GM19468 (cell line): ENCODE measurements at regions not wholly inside any gene's neighbourhood (a gene's known extent, or its start where the extent isn't known, plus 50 kb on each side); places are given as distances from the start of the nearest gene placed in this dataset.

ENCODE experiments used
- ATAC-seq: cut with Tn5 transposase; IDR thresholded peaks from one replicate; pipeline ENCODE4 v1.9.1; 2021; ENCODE audit warnings: mild to moderate bottlenecking, moderate library complexity, moderate number of reproducible peaks; ENCODE audit not compliant: unreplicated experiment; ENCODE audit errors: extremely low read depth

- ATAC-seq = no peak
Measured at GRCh38 chr22:47278655-47279054, 516.2 kb downstream of the TBC1D22A start.

- no peak for ATAC-seq
Measured at GRCh38 chr22:47277531-47277930, 515.1 kb downstream of the TBC1D22A start.

DNA sequence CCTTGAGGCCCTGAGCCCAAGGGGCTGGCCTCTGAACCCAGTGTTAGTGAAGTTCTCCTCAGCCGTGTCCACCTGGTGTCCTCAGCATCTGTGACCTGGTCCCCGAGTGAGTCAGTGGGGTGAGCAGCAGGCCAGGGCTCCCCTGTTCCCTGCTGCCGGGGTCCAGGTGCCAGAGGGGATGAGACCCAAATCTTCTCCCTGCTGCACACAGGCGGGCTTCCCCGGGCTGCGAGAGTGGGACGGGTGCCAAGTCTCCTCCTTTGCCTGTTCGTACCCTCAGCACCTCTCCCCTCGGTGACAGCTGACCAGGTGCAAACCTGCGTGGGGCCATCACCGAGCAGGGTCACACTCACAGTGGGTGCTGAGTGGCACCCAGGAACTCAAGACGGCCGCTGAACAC is 514.5 kb downstream of the TBC1D22A start:
- no peak for ATAC-seq

GRCh38 chr22:47276450-47276820 is 514.0 kb downstream of the TBC1D22A start:
- ATAC-seq = no peak

DNA sequence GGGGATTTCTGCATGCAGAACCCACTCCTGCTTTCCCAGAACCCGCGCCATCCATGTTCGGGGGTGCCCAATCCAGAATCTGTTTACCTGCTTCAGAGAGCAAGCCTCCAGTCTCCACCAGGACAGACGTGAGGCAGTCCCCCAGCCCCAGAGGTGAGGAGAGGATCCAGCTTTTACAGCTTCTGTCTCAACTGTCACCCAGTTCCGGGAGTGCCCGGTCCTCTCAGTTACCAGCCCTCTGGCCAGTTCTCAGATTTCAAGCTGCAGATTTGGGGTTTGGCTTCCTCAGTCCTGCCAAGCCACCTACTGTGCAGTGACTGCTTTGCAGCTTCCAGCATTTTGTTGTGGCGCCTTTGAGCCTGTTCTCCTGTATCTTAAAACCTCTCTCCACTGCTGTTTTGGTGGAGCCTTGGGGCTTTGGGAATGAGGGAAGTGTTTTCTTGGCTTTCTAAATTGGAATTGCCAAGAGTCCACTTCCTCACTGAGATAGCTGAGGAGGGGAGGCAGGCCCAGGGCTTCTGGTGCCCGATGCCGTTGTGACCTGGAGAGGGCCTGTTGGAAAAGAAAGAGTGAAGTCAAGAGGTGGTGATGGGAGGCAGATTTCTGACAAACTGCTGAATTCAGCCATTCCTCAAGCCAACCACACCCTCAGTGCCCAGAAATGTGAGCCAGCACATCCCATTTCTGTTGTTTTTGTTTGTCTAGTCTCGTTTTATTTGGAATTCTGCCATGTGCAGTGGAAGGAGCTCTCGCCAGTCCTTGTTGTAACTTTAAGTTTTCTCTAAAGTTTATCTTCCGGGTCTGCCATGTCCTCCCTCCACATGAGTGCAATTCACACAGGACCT is 513.4 kb downstream of the TBC1D22A start:
- no peak for ATAC-seq

- ATAC-seq = no peak
Measured at GRCh38 chr22:47274196-47274595, 511.7 kb downstream of the TBC1D22A start.

- no peak for ATAC-seq
Measured at GRCh38 chr22:47270463-47271135, 508.1 kb downstream of the TBC1D22A start.

GRCh38 chr22:47269516-47270088 is 507.2 kb downstream of the TBC1D22A start:
- no peak for ATAC-seq

DNA sequence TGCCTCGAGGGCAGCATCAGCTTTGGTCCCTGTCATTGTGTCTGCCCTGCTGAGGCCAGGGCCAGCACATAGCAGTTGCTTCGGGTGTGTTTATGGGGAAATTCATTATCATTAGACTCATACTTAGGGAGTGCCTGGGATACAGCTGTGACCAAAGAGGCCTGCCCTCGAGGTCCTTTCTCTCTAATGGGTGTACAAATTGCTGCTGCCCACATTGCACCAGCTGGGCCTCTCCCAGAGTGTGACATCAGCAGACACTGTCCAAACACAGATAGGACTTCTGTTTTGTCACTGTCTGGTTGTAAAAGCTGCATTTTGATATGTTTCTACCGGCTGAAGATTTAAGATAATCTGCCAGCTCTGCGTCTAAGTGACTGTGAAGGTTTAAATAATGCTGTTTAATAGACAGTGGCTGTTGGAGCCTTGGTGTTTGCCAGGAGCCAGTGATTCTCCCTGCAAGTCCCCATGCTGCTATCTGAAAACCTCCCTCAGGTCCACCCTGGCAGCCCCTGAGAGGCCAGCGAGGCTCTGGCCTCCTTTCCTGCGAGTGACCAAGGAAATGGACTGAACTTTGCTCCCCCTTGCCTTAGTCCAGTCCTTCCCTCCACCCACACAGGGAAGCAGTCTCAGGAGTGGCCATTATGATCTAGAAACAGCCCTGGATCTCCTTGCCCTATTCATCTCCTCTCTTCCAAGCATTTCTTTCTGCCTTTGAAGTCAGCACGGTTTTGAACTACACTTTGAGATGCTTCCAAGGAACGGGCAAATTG is 505.2 kb downstream of the TBC1D22A start:
- no peak for ATAC-seq

GRCh38 chr22:47266329-47266728 is 503.9 kb downstream of the TBC1D22A start:
- ATAC-seq = no peak

DNA sequence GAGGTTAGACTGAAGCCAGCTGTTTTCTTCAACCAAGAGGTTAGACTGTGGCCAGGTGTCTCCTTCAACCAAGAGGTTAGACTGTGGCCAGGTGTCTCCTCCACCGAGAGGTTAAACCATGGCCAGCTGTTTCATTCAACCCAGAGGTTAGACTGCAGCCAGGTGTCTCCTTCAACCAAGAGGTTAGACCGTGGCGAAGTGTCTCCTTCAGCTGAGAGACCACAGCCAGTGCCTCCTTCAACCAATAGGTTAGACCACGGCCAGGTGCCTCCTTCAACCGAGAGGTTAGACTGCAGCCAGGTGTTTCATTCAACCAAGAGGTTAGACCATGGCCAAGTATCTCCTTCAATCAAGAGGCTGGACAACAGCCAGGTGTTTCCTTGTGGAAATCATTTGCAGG is 498.1 kb downstream of the TBC1D22A start:
- ATAC-seq = no peak

DNA sequence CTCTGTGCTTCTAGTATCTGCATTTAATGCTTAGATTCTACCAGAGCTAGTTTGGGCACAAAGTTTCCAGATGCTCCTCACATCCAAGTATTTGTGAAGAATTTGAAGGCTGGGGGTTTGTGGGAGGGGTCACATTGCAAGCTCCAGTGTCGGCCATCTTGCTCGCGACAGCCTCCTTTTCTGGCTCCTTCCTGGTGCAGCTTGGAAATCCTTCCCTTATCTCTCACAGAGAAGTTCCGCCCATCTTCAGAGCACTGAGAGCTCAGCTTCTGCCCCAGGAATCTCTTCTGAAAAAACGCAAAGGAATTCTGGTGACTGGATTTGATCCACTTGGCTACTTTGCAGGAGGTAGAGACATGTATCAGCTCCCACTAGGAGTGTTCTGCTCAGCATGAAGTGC is 497.5 kb downstream of the TBC1D22A start:
- ATAC-seq = no peak

GRCh38 chr22:47259049-47259448 is 496.6 kb downstream of the TBC1D22A start:
- no peak for ATAC-seq

DNA sequence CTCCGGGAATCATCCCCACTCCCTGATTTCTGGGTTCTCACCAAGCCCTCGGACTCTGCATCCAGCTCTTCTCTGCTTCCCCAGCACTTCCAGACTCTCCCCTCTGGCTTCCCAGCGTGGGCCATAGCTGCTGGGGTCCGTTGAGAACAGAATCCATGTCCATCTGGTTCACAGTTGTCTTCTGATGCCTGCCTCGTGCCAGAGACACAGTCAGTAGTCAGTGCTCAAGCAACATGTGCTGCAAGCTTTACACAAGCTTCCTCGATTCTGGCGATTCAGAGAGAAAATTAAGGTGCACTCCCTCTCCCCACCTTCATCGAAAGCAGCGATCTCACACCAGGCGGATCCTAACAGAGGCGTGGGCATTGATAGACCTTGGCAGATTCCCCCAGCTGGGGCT is 495.5 kb downstream of the TBC1D22A start:
- no peak for ATAC-seq

- ATAC-seq = no peak
Measured at GRCh38 chr22:47257566-47257965, 495.1 kb downstream of the TBC1D22A start.

DNA sequence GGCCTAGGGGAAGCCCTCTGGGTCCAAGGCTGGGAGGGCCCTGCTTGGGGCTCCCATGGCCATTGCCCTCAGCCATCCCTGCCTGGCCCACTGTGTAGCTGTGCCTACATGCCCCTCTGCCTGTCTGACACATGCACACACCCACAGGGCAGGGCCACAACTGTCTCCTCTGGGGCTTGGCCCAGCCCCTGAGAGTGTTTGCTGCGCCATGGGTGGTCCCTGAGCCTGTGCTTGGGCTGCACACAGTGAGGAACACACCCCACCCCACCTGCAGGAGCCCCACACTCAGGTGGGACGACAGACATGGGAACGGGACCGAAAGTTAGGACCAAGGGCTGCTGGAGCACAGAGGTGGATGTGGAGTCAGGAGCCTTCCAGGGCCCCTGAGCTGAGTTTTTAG is 489.5 kb downstream of the TBC1D22A start:
- ATAC-seq = no peak

DNA sequence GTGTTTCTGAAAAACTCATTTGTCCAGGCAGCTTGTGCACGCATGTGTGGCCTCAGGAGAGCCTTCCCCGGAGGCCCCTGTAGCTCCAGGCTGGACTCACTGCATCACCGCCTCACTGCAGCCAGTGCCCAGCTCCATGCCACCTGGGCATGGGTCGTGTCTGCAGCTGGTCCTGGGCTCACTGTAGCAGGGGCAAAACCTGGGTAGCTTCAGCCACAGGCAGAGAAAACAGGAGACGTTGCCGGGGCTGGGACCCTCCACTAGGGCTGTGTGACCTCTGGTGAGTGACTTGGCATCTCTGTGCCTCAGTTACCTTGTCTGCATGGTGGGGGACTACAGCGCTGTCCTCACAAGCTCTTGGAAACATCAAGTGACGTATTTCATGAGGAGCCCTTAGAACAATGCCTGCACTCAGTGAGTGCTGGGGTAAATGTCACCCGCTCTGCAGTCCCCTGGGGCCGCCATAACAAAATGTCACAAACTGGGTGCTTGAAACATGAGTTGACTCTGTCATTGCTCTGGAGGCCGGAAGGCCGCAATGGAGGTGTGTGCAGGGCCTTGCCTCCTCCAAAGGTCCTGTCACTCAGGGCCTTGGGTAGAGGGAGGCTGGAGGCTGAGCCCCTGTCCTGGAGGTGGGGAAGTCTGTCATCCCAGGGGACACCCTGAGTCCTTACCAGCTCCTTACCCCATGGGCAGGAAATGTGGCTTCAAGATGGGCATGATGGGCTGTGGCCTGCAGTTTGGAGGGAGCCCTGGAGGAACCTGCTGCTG is 488.7 kb downstream of the TBC1D22A start:
- ATAC-seq = no peak

DNA sequence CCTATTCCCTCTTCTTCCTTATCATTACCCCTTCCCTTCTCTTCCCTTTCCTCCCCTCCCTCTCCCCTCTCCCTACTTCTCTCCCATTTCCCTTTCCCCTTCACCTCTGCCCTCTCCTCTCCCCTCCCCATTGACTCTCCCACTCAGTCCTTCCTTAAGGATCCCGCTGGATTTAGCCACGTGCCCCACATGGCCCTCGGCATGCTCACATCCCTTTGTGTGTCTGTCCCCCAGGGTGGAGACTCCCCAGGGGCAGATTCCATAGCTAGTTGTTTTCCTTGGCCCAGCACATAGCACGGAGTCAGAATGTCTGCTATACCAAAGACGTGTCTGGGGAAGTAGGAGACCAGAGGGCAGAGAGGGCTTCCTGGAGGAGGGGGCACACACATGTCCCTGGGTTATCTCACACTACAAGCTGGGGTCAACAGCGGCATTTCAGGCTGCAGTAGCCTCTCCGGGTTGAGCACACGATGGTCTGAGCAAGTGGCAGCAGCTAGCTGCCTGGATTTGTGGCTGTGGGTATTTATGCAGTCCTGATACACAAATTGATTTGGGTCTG is 487.0 kb downstream of the TBC1D22A start:
- no peak for ATAC-seq

DNA sequence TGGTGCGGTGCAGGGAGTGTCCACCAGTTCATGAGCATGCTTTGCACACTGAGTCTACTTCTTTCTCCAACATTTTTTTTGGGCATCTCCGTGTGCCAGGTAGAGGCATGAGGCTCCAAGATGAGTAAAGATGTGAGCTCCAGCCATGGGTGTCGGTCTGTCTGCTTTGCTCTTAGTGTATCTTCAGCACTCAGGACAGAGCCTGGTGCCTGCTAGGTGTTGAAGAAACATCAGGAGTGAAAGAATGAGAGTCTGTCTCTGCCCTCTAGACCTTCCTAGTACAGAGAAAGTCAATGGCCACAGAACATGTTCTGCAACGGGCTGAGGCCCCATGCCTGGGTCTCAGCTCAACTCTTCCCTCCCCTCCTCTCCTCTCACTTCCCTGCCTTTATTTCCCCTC is 486.5 kb downstream of the TBC1D22A start:
- ATAC-seq = no peak
